ENCODE measurements at regions not wholly inside any gene's neighbourhood (a gene's known extent, or its start where the extent isn't known, plus 50 kb on each side); places are given as distances from the start of the nearest gene placed in this dataset.

- Histone ChIP-seq H3K79me2 (ENCODE audit: control insufficient read depth, insufficient read depth, low read length) (no peaks in the 10 kb centered on the region), H2BK120ac (ENCODE audit: low read depth, low read length) (no peak overlapping the region), H3K9ac (ENCODE audit: low read length) (no peak overlapping the region), H3K36me3 (ENCODE audit: control insufficient read depth, insufficient read depth, low read length) (no peaks in the 10 kb centered on the region), H4K5ac (ENCODE audit: low read length) (no peak overlapping the region), H4K8ac (ENCODE audit: low read depth, low read length) (no peak overlapping the region), H3K56ac (ENCODE audit: low read length) (no peak overlapping the region), H3K23ac (ENCODE audit: low read length) (no peak overlapping the region), H3K79me1 (ENCODE audit: low read length) (no peaks in the 10 kb centered on the region), H3K27me3 (ENCODE audit: insufficient read depth, low read length, poor library complexity) (no peaks in the 10 kb centered on the region), H2BK5ac (ENCODE audit: low read length) (no peak overlapping the region), H3K27ac (ENCODE audit: low read depth, low read length) (no peak overlapping the region), H2BK15ac (replicated peaks; ENCODE audit: low read depth) (no peak overlapping the region), H3K18ac (ENCODE audit: low read length) (no peak overlapping the region), H3K4me3 (ENCODE audit: low read length) (no peak overlapping the region), H3K4ac (ENCODE audit: low read depth, low read length) (no peak overlapping the region), H3K4me2 (ENCODE audit: low read length) (no peak overlapping the region), H3K4me1 (ENCODE audit: control insufficient read depth, low read depth, low read length) (no peaks in the 10 kb centered on the region), H2AK5ac (ENCODE audit: low read length) (no peak overlapping the region)
- WGBS (ENCODE audit: extremely low coverage, insufficient coverage, low lambda C conversion rate): no CpG with 5 or more reads among the region's 3 CpGs
- peak; percentile 20 for DNase-seq
Observed at GRCh38 chr3:84077479-84077878, 881.3 kb upstream of the CADM2 start.

DNA sequence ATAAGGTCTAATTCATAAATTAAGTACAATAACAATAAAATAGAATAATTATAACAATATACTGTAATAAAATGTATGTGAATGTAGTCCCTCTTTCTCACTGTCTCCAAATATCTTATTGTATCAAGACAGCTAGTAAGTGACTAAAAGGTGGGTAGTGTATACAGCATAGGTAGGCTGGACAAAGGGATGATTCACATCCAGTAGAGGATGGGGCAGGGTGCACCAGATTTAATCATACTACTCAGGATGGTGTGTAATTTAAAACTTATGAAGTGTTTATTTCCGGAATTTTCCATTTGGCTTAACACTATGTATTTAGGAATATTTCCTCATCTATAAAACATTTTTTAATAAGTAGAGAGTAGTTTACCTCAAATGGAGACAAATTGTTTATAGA, 876.1 kb upstream of the CADM2 start:
- Histone ChIP-seq H4K5ac (ENCODE audit: low read length) (no peak overlapping the region), H3K4me2 (ENCODE audit: low read length) (no peak overlapping the region), H2BK120ac (ENCODE audit: low read depth, low read length) (no peak overlapping the region), H3K4me1 (ENCODE audit: control insufficient read depth, low read depth, low read length) (no peaks in the 10 kb centered on the region), H3K4ac (ENCODE audit: low read depth, low read length) (no peak overlapping the region), H3K18ac (ENCODE audit: low read length) (no peak overlapping the region), H3K27ac (ENCODE audit: low read depth, low read length) (no peak overlapping the region), H3K36me3 (ENCODE audit: control insufficient read depth, insufficient read depth, low read length) (no peaks in the 10 kb centered on the region), H3K4me3 (ENCODE audit: low read length) (no peak overlapping the region), H3K79me1 (ENCODE audit: low read length) (no peaks in the 10 kb centered on the region), H2BK5ac (ENCODE audit: low read length) (no peak overlapping the region), H3K9ac (ENCODE audit: low read length) (no peak overlapping the region), H3K27me3 (ENCODE audit: insufficient read depth, low read length, poor library complexity) (no peaks in the 10 kb centered on the region), H2BK15ac (replicated peaks; ENCODE audit: low read depth) (no peak overlapping the region), H4K8ac (ENCODE audit: low read depth, low read length) (no peak overlapping the region), H2AK5ac (ENCODE audit: low read length) (no peak overlapping the region), H3K23ac (ENCODE audit: low read length) (no peak overlapping the region), H3K79me2 (ENCODE audit: control insufficient read depth, insufficient read depth, low read length) (no peaks in the 10 kb centered on the region), H3K56ac (ENCODE audit: low read length) (no peak overlapping the region)
- no CpG with 5 or more reads among the region's 1 CpG for WGBS (ENCODE audit: extremely low coverage, insufficient coverage, low lambda C conversion rate)
- no peak for DNase-seq

DNA sequence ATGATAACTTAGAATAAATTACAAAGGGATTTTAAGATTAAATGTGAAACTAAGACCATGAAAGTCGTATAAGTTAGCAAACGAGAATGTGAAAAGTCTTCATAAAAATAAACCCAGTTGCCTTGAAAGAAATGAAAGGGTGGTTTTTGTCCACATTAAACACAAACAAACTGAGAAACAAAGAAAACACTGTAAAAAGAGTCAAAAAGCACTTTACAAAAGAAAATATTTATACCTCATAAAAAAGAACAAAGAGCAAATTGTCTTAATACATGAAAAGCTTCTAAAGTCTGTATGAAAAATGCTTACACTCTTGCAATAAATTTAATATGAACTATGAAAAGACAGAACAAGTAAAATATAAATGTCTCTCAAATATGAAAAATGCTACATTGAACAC, 865.9 kb upstream of the CADM2 start:
- H3K56ac ChIP-seq (ENCODE audit: low read length): no peak overlapping the region
- DNase-seq: no peak
- H2AK5ac ChIP-seq (ENCODE audit: low read length): no peak overlapping the region
- H3K4me3 ChIP-seq (ENCODE audit: low read length): no peak overlapping the region
- no peak overlapping the region for H4K8ac ChIP-seq (ENCODE audit: low read depth, low read length)
- no peak overlapping the region for H3K4me2 ChIP-seq (ENCODE audit: low read length)
- no peaks in the 10 kb centered on the region for H3K79me2 ChIP-seq (ENCODE audit: control insufficient read depth, insufficient read depth, low read length)
- no peaks in the 10 kb centered on the region for H3K79me1 ChIP-seq (ENCODE audit: low read length)
- no peak overlapping the region for H3K27ac ChIP-seq (ENCODE audit: low read depth, low read length)
- no peaks in the 10 kb centered on the region for H3K36me3 ChIP-seq (ENCODE audit: control insufficient read depth, insufficient read depth, low read length)
- H3K18ac ChIP-seq (ENCODE audit: low read length): no peak overlapping the region
- no peak overlapping the region for H3K4ac ChIP-seq (ENCODE audit: low read depth, low read length)
- no peaks in the 10 kb centered on the region for H3K4me1 ChIP-seq (ENCODE audit: control insufficient read depth, low read depth, low read length)
- no peak overlapping the region for H2BK120ac ChIP-seq (ENCODE audit: low read depth, low read length)
- H4K5ac ChIP-seq (ENCODE audit: low read length): no peak overlapping the region
- WGBS (ENCODE audit: extremely low coverage, insufficient coverage, low lambda C conversion rate): no CpG with 5 or more reads among the region's 2 CpGs
- no peak overlapping the region for H2BK5ac ChIP-seq (ENCODE audit: low read length)
- no peak overlapping the region for H3K9ac ChIP-seq (ENCODE audit: low read length)
- H3K27me3 ChIP-seq (ENCODE audit: insufficient read depth, low read length, poor library complexity): no peaks in the 10 kb centered on the region
- no peak overlapping the region for H2BK15ac ChIP-seq (replicated peaks; ENCODE audit: low read depth)
- no peak overlapping the region for H3K23ac ChIP-seq (ENCODE audit: low read length)

DNA sequence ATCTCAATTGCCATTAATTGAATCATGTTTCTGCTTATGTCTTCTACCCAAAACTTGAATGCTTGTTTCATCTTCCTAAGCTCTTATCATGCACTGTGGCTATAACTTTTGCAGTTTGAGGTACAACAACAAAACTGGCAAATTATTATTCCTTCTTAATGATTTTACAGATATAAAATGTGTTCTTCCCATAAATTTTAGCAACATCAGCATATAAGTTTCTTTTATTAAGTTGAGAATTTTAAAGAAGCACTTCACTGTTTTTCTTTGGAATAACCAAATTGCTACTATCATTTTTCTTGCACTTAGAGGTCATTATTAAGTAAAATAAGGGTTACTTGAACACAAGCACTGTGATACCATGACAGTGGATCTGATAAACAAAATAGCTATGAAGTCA, 862.6 kb upstream of the CADM2 start:
- Histone ChIP-seq H3K4me2 (ENCODE audit: low read length) (no peak overlapping the region), H3K56ac (ENCODE audit: low read length) (no peak overlapping the region), H3K23ac (ENCODE audit: low read length) (no peak overlapping the region), H2AK5ac (ENCODE audit: low read length) (no peak overlapping the region), H2BK120ac (ENCODE audit: low read depth, low read length) (no peak overlapping the region), H3K4me1 (ENCODE audit: control insufficient read depth, low read depth, low read length) (no peaks in the 10 kb centered on the region), H4K8ac (ENCODE audit: low read depth, low read length) (no peak overlapping the region), H3K36me3 (ENCODE audit: control insufficient read depth, insufficient read depth, low read length) (no peaks in the 10 kb centered on the region), H3K79me2 (ENCODE audit: control insufficient read depth, insufficient read depth, low read length) (no peaks in the 10 kb centered on the region), H2BK5ac (ENCODE audit: low read length) (no peak overlapping the region), H4K5ac (ENCODE audit: low read length) (no peak overlapping the region), H3K4ac (ENCODE audit: low read depth, low read length) (no peak overlapping the region), H3K27ac (ENCODE audit: low read depth, low read length) (no peak overlapping the region), H3K4me3 (ENCODE audit: low read length) (no peak overlapping the region), H3K27me3 (ENCODE audit: insufficient read depth, low read length, poor library complexity) (no peaks in the 10 kb centered on the region), H3K18ac (ENCODE audit: low read length) (no peak overlapping the region), H3K79me1 (ENCODE audit: low read length) (no peaks in the 10 kb centered on the region), H3K9ac (ENCODE audit: low read length) (no peak overlapping the region), H2BK15ac (replicated peaks; ENCODE audit: low read depth) (no peak overlapping the region)
- no peak for DNase-seq

GRCh38 chr3:84100861-84101260, 857.9 kb upstream of the CADM2 start:
- Histone ChIP-seq H3K79me2 (ENCODE audit: control insufficient read depth, insufficient read depth, low read length) (no peaks in the 10 kb centered on the region), H3K9ac (ENCODE audit: low read length) (no peak overlapping the region), H3K23ac (ENCODE audit: low read length) (no peak overlapping the region), H4K5ac (ENCODE audit: low read length) (no peak overlapping the region), H3K4me1 (ENCODE audit: control insufficient read depth, low read depth, low read length) (no peaks in the 10 kb centered on the region), H3K4me2 (ENCODE audit: low read length) (no peak overlapping the region), H2BK5ac (ENCODE audit: low read length) (no peak overlapping the region), H3K4me3 (ENCODE audit: low read length) (no peak overlapping the region), H3K18ac (ENCODE audit: low read length) (no peak overlapping the region), H2AK5ac (ENCODE audit: low read length) (no peak overlapping the region), H3K56ac (ENCODE audit: low read length) (no peak overlapping the region), H3K79me1 (ENCODE audit: low read length) (no peaks in the 10 kb centered on the region), H4K8ac (ENCODE audit: low read depth, low read length) (no peak overlapping the region), H3K27me3 (ENCODE audit: insufficient read depth, low read length, poor library complexity) (no peaks in the 10 kb centered on the region), H3K27ac (ENCODE audit: low read depth, low read length) (no peak overlapping the region), H3K36me3 (ENCODE audit: control insufficient read depth, insufficient read depth, low read length) (no peaks in the 10 kb centered on the region), H2BK120ac (ENCODE audit: low read depth, low read length) (no peak overlapping the region), H2BK15ac (replicated peaks; ENCODE audit: low read depth) (no peak overlapping the region), H3K4ac (ENCODE audit: low read depth, low read length) (no peak overlapping the region)
- no peak for DNase-seq
- no CpG with 5 or more reads among the region's 2 CpGs for WGBS (ENCODE audit: extremely low coverage, insufficient coverage, low lambda C conversion rate)

GRCh38 chr3:84108442-84108971, 850.3 kb upstream of the CADM2 start:
- WGBS (ENCODE audit: extremely low coverage, insufficient coverage, low lambda C conversion rate): no CpG with 5 or more reads among the region's 4 CpGs
- H2BK15ac ChIP-seq (replicated peaks; ENCODE audit: low read depth): no peak overlapping the region
- H3K18ac ChIP-seq (ENCODE audit: low read length): no peak overlapping the region
- no peak overlapping the region for H4K5ac ChIP-seq (ENCODE audit: low read length)
- H3K56ac ChIP-seq (ENCODE audit: low read length): no peak overlapping the region
- no peak overlapping the region for H4K8ac ChIP-seq (ENCODE audit: low read depth, low read length)
- H3K36me3 ChIP-seq (ENCODE audit: control insufficient read depth, insufficient read depth, low read length): no peaks in the 10 kb centered on the region
- H2BK5ac ChIP-seq (ENCODE audit: low read length): no peak overlapping the region
- no peaks in the 10 kb centered on the region for H3K79me1 ChIP-seq (ENCODE audit: low read length)
- no peak overlapping the region for H3K27ac ChIP-seq (ENCODE audit: low read depth, low read length)
- no peaks in the 10 kb centered on the region for H3K27me3 ChIP-seq (ENCODE audit: insufficient read depth, low read length, poor library complexity)
- H3K4me3 ChIP-seq (ENCODE audit: low read length): no peak overlapping the region
- no peak overlapping the region for H2AK5ac ChIP-seq (ENCODE audit: low read length)
- no peak overlapping the region for H2BK120ac ChIP-seq (ENCODE audit: low read depth, low read length)
- H3K23ac ChIP-seq (ENCODE audit: low read length): no peak overlapping the region
- no peak overlapping the region for H3K9ac ChIP-seq (ENCODE audit: low read length)
- no peaks in the 10 kb centered on the region for H3K79me2 ChIP-seq (ENCODE audit: control insufficient read depth, insufficient read depth, low read length)
- peak; percentile 76 for DNase-seq
- no peaks in the 10 kb centered on the region for H3K4me1 ChIP-seq (ENCODE audit: control insufficient read depth, low read depth, low read length)
- H3K4ac ChIP-seq (ENCODE audit: low read depth, low read length): no peak overlapping the region
- no peak overlapping the region for H3K4me2 ChIP-seq (ENCODE audit: low read length)

Measured in mesendoderm (in vitro differentiated cells).